IMR-90 (cell line): ENCODE measurements at regions not wholly inside any gene's neighbourhood (a gene's known extent, or its start where the extent isn't known, plus 50 kb on each side); places are given as distances from the start of the nearest gene placed in this dataset.

ENCODE experiments used
- ATAC-seq: fragments of 200-7000 bp; cut with Tn5 transposase; 2 replicates; pipeline ENCODE4 v1.9.1; 2020; ENCODE audit warnings: low read depth, mild to moderate bottlenecking, moderate library complexity
- BruUV-seq: library from RNA; stranded (reverse); fragments of 400-500 nt; replicated peaks from 2 replicates; lab custom pipeline; 2021; lab: Mats Ljungman, UMichigan
- CTCF ChIA-PET: fragments of 300-600 bp; formaldehyde crosslinking; extraction: SDS; loops from one replicate; lab custom pipeline; 2021; ENCODE audit warnings: antibody characterized with exemption; lab: Yijun Ruan, JAX
- POLR2A ChIA-PET: fragments of 300-600 bp; sonication (Branson Sonifier 250); formaldehyde crosslinking; loops from one replicate; lab custom pipeline; 2022; ENCODE audit warnings: antibody characterized with exemption; ENCODE audit not compliant: unreplicated experiment; lab: Charles Lee
- DNase-seq: peaks from one replicate; pipeline ENCODE4 v3.0.0; 2013
- H2AFZ ChIP-seq: replicated peaks from 2 replicates; pipeline ENCODE3; 2013; ENCODE audit warnings: low read length, mild to moderate bottlenecking; ENCODE audit not compliant: poor library complexity
- H2AK5ac ChIP-seq: 2 replicates; pipeline ENCODE4 v1.6.1; 2013; ENCODE audit warnings: low read depth, low read length, inconsistent platforms
- H2AK9ac ChIP-seq: replicated peaks from 2 replicates; pipeline ENCODE3; 2013; ENCODE audit warnings: mild to moderate bottlenecking, low read depth, low read length, moderate library complexity; ENCODE audit not compliant: poor library complexity
- H2BK120ac ChIP-seq: 2 replicates; pipeline ENCODE4 v1.6.1; 2013; ENCODE audit warnings: low read depth, low read length, inconsistent platforms
- H2BK15ac ChIP-seq: 3 replicates; pipeline ENCODE4 v1.6.1; 2013; ENCODE audit warnings: low read depth, low read length, inconsistent platforms
- H2BK20ac ChIP-seq: 2 replicates; pipeline ENCODE4 v1.6.1; 2013; ENCODE audit warnings: low read depth, mild to moderate bottlenecking, inconsistent platforms, low read length, moderate library complexity
- H2BK5ac ChIP-seq: 2 replicates; pipeline ENCODE4 v1.6.1; 2013; ENCODE audit warnings: mild to moderate bottlenecking, low read depth, low read length, inconsistent platforms; ENCODE audit not compliant: poor library complexity, severe bottlenecking
- H3K14ac ChIP-seq: replicated peaks from 2 replicates; pipeline ENCODE4 v1.6.1; 2013; ENCODE audit warnings: low read depth, low read length, inconsistent platforms
- H3K18ac ChIP-seq: 2 replicates; pipeline ENCODE4 v1.6.1; 2013; ENCODE audit warnings: low read depth, low read length, control low read depth
- H3K23ac ChIP-seq: 2 replicates; pipeline ENCODE4 v1.6.1; 2013; ENCODE audit warnings: low read depth, low read length, inconsistent platforms
- H3K27ac ChIP-seq: 2 replicates; pipeline ENCODE4 v1.5.1; 2013; ENCODE audit warnings: mild to moderate bottlenecking, control low read depth, low read length; ENCODE audit not compliant: insufficient read depth
- H3K27me3 ChIP-seq: 2 replicates; pipeline ENCODE4 v1.6.1; 2013; ENCODE audit warnings: low read length; ENCODE audit not compliant: control insufficient read depth, insufficient read depth
- H3K36me3 ChIP-seq: 2 replicates; pipeline ENCODE4 v1.6.1; 2013; ENCODE audit warnings: low read length, mixed read lengths; ENCODE audit not compliant: control insufficient read depth, insufficient read depth
- H3K4ac ChIP-seq: 2 replicates; pipeline ENCODE4 v1.6.1; 2013; ENCODE audit warnings: low read depth, low read length, inconsistent platforms
- H3K4me1 ChIP-seq: 2 replicates; pipeline ENCODE4 v1.6.1; 2013; ENCODE audit warnings: low read length, mixed read lengths; ENCODE audit not compliant: control insufficient read depth, insufficient read depth
- H3K4me2 ChIP-seq: 2 replicates; pipeline ENCODE4 v1.6.1; 2013; ENCODE audit warnings: low read depth, mild to moderate bottlenecking, control low read depth, low read length, moderate library complexity
- H3K4me3 ChIP-seq: 2 replicates; pipeline ENCODE4 v1.5.1; 2013; ENCODE audit warnings: low read depth, mild to moderate bottlenecking, control low read depth, low read length, moderate library complexity; ENCODE audit not compliant: insufficient read depth
- H3K56ac ChIP-seq: 2 replicates; pipeline ENCODE4 v1.6.1; 2013; ENCODE audit warnings: low read length, inconsistent platforms; ENCODE audit not compliant: insufficient read depth; ENCODE audit errors: extremely low read depth
- H3K79me1 ChIP-seq, 2 experiments: 2 replicates each; pipeline ENCODE4 v1.6.1; 2013; ENCODE audit warnings: low read length in 2 of 2, inconsistent platforms in 1 of 2, low read depth in 1 of 2
- H3K9ac ChIP-seq: 2 replicates; pipeline ENCODE4 v1.6.1; 2013; ENCODE audit warnings: low read depth, low read length, control low read depth
- H3K9me1 ChIP-seq: 2 replicates; pipeline ENCODE4 v1.6.1; 2013; ENCODE audit warnings: low read length, inconsistent platforms; ENCODE audit not compliant: insufficient read depth
- H3K9me3 ChIP-seq: 2 replicates; pipeline ENCODE4 v1.6.1; 2013; ENCODE audit warnings: low read length; ENCODE audit not compliant: control insufficient read depth, insufficient read depth
- H4K20me1 ChIP-seq: 2 replicates; pipeline ENCODE4 v1.6.1; 2013; ENCODE audit warnings: low read length, inconsistent platforms; ENCODE audit not compliant: insufficient read depth
- H4K5ac ChIP-seq: 2 replicates; pipeline ENCODE4 v1.6.1; 2013; ENCODE audit warnings: mild to moderate bottlenecking, low read depth, low read length, control low read depth
- H4K8ac ChIP-seq, 2 experiments: 2 replicates each; pipeline ENCODE4 v1.6.1; 2013; ENCODE audit warnings: low read depth in 2 of 2, low read length in 2 of 2, control low read depth in 1 of 2, inconsistent platforms in 1 of 2
- H4K91ac ChIP-seq: 2 replicates; pipeline ENCODE4 v1.6.1; 2013; ENCODE audit warnings: low read depth, low read length, inconsistent platforms; ENCODE audit not compliant: insufficient read depth
- BHLHE40 ChIP-seq: fragments of 150-350 bp; IDR thresholded peaks from 2 replicates; pipeline ENCODE4 v1.6.1; 2016; ENCODE audit warnings: mild to moderate bottlenecking, low read depth, low read length
- CEBPB ChIP-seq: IDR thresholded peaks from 2 replicates; pipeline ENCODE4 v1.6.1; 2012; ENCODE audit warnings: low read depth, low read length, improper control_type of control experiment
- CHD1 ChIP-seq: IDR thresholded peaks from 2 replicates; pipeline ENCODE4 v1.6.1; 2012; ENCODE audit warnings: low read depth, low read length, improper control_type of control experiment
- FOS ChIP-seq: fragments of 150-350 bp; IDR thresholded peaks from 2 replicates; pipeline ENCODE4 v1.6.1; 2016; ENCODE audit warnings: low read depth, low read length
- MAFK ChIP-seq: IDR thresholded peaks from 2 replicates; pipeline ENCODE4 v1.6.1; 2012; ENCODE audit warnings: low read depth, low read length, improper control_type of control experiment
- MAZ ChIP-seq: IDR thresholded peaks from 2 replicates; pipeline ENCODE4 v1.6.1; 2012; ENCODE audit warnings: low read depth, mild to moderate bottlenecking, low read length, improper control_type of control experiment, moderate library complexity, borderline replicate concordance
- MXI1 ChIP-seq: IDR thresholded peaks from 2 replicates; pipeline ENCODE4 v1.6.1; 2012; ENCODE audit warnings: low read depth, mild to moderate bottlenecking, low read length, moderate library complexity, borderline replicate concordance
- NFE2L2 ChIP-seq: fragments of 150-350 bp; IDR thresholded peaks from 2 replicates; pipeline ENCODE4 v1.6.1; 2016; ENCODE audit warnings: low read depth, mild to moderate bottlenecking, low read length
- POLR2A ChIP-seq: IDR thresholded peaks from 2 replicates; pipeline ENCODE4 v1.6.1; 2012; ENCODE audit warnings: mild to moderate bottlenecking, low read depth, low read length
- RAD21 ChIP-seq: IDR thresholded peaks from 2 replicates; pipeline ENCODE4 v1.6.1; 2012; ENCODE audit warnings: low read length, improper control_type of control experiment
- RCOR1 ChIP-seq: IDR thresholded peaks from 2 replicates; pipeline ENCODE4 v1.6.1; 2012; ENCODE audit warnings: mild to moderate bottlenecking, low read length, improper control_type of control experiment; ENCODE audit not compliant: insufficient replicate concordance
- RFX5 ChIP-seq: IDR thresholded peaks from 2 replicates; pipeline ENCODE4 v1.8.0; 2012; ENCODE audit warnings: low read depth, mild to moderate bottlenecking, low read length, moderate library complexity
- SMC3 ChIP-seq: fragments of 150-350 bp; IDR thresholded peaks from 2 replicates; pipeline ENCODE4 v1.6.1; 2016; ENCODE audit warnings: low read depth, mild to moderate bottlenecking, antibody characterized with exemption, low read length, moderate library complexity
- WGBS, 2 experiments: methylation state at CpG; one replicate each; pipeline versions ENCODE4 v1.1.5 to v1.1.7; 2013; ENCODE audit warnings: missing lambda C conversion rate in 2 of 2; ENCODE audit not compliant: insufficient read length in 1 of 2; ENCODE audit errors: extremely low coverage in 2 of 2; 5-methylcytosine and 5-hydroxymethylcytosine counted together
- dilution Hi-C: fragments of 300-500 bp; cut with HindIII; formaldehyde crosslinking; loops from one replicate; pipeline ENCODE4 v1.14.3; 2018; ENCODE audit warnings: low sequenced_read_pairs; ENCODE audit not compliant: unreplicated experiment
- in situ Hi-C: fragments of 300-500 bp; cut with MboI; formaldehyde crosslinking; loops from 3 replicates; pipeline ENCODE4 v1.14.3; 2019; ENCODE audit warnings: low sequenced_read_pairs, inconsistent platforms, mixed read lengths
- intact Hi-C: fragments of 100-400 bp; cut with micrococcal nuclease; formaldehyde crosslinking; loops from 2 replicates; pipeline ENCODE4 v1.10.0; 2022
- TF ChIP-seq, protein P1 (sequence below): fragments of 150-350 bp; IDR thresholded peaks from 2 replicates; pipeline ENCODE4 v1.6.1; 2017; ENCODE audit warnings: mild to moderate bottlenecking, antibody characterized with exemption, low read length, low read depth
- TF ChIP-seq, protein P2 (sequence below): fragments of 150-350 bp; IDR thresholded peaks from 2 replicates; pipeline ENCODE4 v1.6.1; 2016; ENCODE audit warnings: low read depth, mild to moderate bottlenecking, low read length, moderate library complexity, borderline replicate concordance
- TF ChIP-seq, protein P3 (sequence below): conservative IDR thresholded peaks from 2 replicates; pipeline ENCODE4 v1.5.1; 2012; ENCODE audit warnings: mild to moderate bottlenecking, low read depth, low read length, improper control_type of control experiment

DNA sequence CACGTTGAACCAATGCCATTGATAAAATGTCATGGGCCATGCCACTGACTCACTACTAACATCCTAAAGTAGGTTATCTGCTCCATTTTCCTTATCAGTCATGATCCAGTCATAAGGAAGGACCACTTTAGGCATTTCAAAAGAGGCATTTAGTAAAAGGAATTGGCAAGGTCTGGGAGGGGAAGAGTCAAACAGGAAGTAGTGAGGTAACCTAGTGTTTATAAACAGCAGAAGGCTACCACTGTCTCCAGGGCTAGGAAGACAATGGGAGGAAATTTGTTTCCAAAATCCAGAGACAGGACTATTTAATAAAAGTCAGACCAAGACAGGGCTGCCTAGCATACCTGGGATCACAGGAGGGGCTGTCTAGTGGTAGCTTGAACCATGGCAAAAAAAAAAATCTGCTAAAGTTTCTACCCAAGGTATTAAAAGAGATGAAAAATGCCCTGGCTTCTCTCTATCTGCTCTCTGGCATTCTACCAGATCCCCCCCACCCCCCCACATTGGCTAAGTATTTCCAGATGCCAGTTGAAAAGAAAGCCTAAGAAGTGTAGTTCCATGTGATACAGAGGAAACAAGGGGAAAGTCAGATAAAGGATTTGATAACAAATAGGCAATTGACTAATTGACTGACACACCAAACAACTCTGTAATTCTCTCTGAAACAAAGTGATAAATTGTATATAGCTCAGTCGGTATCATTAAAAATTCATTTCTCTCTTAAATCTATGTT lies 50.4 kb upstream of the C11orf87 start:
- H4K20me1 ChIP-seq: no peaks in the 10 kb centered on the region
- no peak overlapping the region for H3K18ac ChIP-seq
- H3K9me3 ChIP-seq: no peaks in the 10 kb centered on the region
- H2BK15ac ChIP-seq: no peak overlapping the region
- H3K79me1 ChIP-seq: no peaks in the 10 kb centered on the region
- no peak overlapping the region for H4K8ac ChIP-seq
- CTCF ChIA-PET: no interaction called here
- no peak overlapping the region for H3K4ac ChIP-seq
- no peak overlapping the region for H2BK5ac ChIP-seq
- H3K4me3 ChIP-seq: no peak overlapping the region
- no peak overlapping the region for H3K14ac ChIP-seq
- H3K9ac ChIP-seq: no peak overlapping the region
- H3K27me3 ChIP-seq: no peaks in the 10 kb centered on the region
- H2AK5ac ChIP-seq: no peak overlapping the region
- no peak overlapping the region for H4K91ac ChIP-seq
- H3K9me1 ChIP-seq: no peaks in the 10 kb centered on the region
- POLR2A ChIA-PET: no interaction called here
- no peak overlapping the region for H3K23ac ChIP-seq
- no peak overlapping the region for H4K5ac ChIP-seq
- H2AFZ ChIP-seq: no peak overlapping the region
- BruUV-seq: no TSS peak
- in situ Hi-C loops: no loop called here
- H2AK9ac ChIP-seq: no peak overlapping the region
- WGBS, 2 experiments: no CpG with 5 or more reads among the region's 2 CpGs
- no peaks in the 10 kb centered on the region for H3K4me1 ChIP-seq
- ATAC-seq (no peak), DNase-seq (no peak)
- H3K4me2 ChIP-seq: no peak overlapping the region
- H3K36me3 ChIP-seq: no peaks in the 10 kb centered on the region
- no peak overlapping the region for H3K27ac ChIP-seq
- H2BK20ac ChIP-seq: no peak overlapping the region
- H3K56ac ChIP-seq: no peak overlapping the region
- intact Hi-C loops: no loop called here
- TF ChIP-seq MXI1 (no peak), POLR2A (no peak), NFE2L2 (no peak), SMC3 (no peak), MAFK (no peak), MAZ (no peak), RAD21 (no peak), BHLHE40 (no peak), CHD1 (no peak), CEBPB (no peak), FOS (no peak), RCOR1 (no peak), RFX5 (no peak)
- TF ChIP-seq, protein P1, sequence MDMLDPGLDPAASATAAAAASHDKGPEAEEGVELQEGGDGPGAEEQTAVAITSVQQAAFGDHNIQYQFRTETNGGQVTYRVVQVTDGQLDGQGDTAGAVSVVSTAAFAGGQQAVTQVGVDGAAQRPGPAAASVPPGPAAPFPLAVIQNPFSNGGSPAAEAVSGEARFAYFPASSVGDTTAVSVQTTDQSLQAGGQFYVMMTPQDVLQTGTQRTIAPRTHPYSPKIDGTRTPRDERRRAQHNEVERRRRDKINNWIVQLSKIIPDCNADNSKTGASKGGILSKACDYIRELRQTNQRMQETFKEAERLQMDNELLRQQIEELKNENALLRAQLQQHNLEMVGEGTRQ: no peak
- TF ChIP-seq, protein P2, sequence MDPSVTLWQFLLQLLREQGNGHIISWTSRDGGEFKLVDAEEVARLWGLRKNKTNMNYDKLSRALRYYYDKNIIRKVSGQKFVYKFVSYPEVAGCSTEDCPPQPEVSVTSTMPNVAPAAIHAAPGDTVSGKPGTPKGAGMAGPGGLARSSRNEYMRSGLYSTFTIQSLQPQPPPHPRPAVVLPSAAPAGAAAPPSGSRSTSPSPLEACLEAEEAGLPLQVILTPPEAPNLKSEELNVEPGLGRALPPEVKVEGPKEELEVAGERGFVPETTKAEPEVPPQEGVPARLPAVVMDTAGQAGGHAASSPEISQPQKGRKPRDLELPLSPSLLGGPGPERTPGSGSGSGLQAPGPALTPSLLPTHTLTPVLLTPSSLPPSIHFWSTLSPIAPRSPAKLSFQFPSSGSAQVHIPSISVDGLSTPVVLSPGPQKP: no peak
- TF ChIP-seq, protein P3, sequence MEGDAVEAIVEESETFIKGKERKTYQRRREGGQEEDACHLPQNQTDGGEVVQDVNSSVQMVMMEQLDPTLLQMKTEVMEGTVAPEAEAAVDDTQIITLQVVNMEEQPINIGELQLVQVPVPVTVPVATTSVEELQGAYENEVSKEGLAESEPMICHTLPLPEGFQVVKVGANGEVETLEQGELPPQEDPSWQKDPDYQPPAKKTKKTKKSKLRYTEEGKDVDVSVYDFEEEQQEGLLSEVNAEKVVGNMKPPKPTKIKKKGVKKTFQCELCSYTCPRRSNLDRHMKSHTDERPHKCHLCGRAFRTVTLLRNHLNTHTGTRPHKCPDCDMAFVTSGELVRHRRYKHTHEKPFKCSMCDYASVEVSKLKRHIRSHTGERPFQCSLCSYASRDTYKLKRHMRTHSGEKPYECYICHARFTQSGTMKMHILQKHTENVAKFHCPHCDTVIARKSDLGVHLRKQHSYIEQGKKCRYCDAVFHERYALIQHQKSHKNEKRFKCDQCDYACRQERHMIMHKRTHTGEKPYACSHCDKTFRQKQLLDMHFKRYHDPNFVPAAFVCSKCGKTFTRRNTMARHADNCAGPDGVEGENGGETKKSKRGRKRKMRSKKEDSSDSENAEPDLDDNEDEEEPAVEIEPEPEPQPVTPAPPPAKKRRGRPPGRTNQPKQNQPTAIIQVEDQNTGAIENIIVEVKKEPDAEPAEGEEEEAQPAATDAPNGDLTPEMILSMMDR: no peak
- no peak overlapping the region for H2BK120ac ChIP-seq
- dilution Hi-C loops: no loop called here
